Fibroblast of peridontal ligament (primary cell): ENCODE measurements at regions not wholly inside any gene's neighbourhood (a gene's known extent, or its start where the extent isn't known, plus 50 kb on each side); places are given as distances from the start of the nearest gene placed in this dataset.
A peak's percentile ranks its signal among the peaks of the same experiment; 100 is the strongest.

Source experiments
- DNase-seq: peaks from one replicate; pipeline ENCODE4 v3.0.0-alpha.2; 2010; ENCODE audit errors: extremely low read depth

DNA sequence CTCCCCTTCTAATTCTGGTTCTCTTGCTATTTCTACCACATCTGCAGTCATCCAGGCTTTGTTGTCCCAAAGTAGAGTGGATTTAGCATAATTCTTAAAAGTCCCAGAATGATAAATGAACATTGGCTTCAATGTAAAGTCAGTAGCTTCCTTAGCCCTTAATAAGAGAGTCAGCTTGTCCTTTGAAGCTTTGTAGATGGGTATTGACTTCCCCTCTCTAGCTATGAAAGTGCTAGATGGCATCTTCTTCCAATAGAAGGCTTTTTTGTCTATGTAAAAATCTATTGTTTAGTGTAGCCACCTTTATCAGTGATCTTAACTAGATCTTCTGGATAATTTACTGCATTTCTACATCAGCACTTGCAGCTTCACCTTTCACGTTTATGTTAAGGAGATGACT, 181.4 kb upstream of the B3GALT2 start:
- no peak for DNase-seq

DNA sequence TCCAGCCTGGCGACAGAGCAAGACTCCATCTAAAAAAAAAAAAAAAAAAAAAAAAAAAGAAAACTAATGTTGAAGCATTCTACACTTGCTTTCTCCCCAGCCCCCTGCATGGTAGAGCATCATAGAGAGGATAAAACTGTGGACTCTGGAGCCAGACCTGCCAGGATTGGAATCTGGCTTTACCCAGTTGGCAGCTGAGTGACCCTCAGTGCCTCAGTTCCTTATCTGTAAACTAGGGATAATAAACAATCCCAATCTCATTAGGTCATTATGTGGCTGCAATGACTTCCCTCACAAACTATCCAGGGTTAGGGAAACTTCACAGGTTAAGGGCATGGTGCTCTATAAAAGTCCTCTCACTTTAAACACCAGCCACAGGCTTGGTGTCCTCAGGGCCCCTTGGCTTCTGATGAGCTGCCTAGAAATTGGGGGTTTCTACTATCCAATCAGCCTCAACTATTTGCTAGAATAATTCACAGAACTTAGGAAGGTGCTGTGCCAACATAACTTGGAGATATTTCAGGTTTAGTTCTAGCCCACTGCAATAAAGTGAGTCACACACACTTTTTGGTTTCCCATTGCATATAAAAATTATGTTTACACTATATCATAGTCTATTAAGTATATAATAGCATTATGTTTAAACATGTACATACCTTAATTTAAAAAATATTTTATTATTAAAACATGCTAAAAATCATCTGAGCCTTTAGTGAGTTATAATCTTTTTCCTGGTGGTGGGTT, 180.5 kb upstream of the B3GALT2 start:
- DNase-seq: no peak

DNA sequence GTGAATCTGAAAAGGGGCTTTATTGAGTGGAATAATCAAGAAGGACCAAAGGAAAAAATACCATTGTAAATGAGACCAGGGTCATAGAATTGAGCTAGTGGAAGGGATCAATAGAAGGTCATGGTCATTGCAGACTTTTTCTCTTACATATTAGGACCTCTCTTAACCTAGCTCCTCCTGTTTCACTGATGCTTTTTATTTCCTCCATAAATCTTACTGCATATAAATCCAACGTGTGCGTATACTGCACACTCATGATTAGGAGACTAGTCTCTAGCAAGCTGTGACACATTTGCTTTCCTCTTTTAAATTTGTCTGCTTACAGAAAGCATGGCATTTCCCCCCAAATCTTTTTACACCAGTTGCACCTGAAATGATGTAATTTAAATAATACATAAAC, 179.6 kb upstream of the B3GALT2 start:
- no peak for DNase-seq

DNA sequence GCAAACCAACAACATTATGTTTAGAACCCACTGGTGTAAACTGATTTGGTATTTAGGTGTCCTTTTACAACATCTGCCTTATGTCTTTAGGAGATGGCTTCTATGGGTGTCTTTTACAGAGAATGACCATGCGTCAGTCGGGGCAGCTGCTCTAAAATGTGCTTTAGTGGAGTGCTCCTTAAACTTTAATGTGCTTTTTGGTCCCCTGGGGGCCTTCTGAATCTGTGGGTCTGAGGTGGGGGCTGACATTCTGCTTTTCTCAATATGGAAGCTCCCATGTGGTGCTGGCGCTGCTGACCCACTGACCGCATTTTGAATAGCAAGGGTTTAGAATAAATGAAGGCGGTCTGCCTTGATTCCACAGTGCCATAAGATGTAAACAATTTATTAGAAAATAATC, 173.2 kb upstream of the B3GALT2 start:
- no peak for DNase-seq

DNA sequence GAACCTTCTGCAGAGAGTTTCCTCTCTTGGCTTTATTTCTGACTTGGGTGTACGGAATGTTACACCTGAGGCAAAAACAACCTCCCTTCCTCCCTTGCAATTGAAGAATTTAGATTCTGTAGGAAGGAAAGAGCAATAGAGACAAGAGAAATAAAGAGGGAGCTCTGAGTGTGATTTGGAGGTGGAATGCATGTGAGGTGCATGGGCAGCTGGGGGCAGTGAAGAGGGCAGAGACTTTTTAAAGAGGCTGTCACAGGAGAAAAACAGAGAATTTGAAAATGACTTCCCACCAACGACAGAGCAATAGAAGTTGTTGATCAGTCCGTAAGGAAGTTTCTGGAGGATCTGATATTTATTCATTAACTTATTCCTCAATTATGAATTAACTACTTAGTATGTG, 172.0 kb upstream of the B3GALT2 start:
- DNase-seq: no peak

DNA sequence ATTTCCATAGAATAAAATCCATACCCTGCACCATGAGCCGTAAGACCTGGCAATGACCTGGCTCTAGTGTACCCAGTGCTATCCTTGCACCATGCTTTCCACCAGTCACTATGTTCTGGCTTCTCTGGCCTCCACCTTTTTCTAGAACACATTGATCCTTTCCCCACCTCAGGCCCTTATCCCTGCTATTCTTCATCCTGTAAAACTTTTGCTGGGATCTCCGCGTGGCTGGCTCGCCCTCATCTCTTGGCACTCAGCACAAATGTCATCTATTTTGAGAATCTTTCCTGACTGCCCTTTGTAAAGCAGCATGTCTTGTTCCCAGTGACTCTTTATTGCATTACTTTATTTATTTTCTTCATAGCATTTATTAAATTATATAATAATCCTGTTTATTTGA, 169.8 kb upstream of the B3GALT2 start:
- DNase-seq: no peak

DNA sequence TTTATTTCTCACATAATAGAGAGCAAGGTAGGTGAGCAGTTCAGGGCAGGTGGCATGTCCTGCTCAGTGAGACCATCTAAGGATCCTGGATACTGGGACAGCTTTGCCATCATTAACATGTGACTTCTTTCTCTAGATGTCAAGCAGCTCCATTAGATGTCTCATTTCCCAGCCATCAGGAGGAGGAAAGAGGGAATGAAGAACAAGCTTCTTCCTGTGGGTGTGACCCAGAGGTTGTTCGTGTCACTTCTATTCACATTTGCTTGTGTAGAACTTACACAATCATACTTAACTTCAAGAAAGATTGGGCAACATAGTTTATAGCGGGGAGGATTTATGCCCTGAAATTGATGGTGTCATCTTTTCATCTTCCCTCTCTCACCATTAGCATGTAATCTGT, 169.2 kb upstream of the B3GALT2 start:
- no peak for DNase-seq

DNA sequence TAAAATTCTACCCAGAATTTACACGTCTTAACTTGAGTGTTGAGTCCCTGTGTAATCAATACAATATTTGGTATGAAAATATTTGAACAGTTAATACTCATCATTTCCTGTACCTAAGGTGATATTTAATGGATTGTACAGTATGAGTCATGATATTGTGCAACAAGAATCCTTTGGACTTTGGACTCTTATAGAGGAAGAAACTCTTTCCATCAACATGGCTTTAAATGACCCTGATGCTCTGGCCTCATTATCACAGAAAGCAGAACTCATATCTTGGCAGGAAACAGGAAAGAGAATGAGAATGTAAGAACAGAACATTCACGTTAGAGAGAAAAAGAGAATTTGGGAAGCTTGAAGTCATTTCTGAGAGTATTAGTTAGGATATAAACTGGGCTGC, 168.8 kb upstream of the B3GALT2 start:
- no peak for DNase-seq

DNA sequence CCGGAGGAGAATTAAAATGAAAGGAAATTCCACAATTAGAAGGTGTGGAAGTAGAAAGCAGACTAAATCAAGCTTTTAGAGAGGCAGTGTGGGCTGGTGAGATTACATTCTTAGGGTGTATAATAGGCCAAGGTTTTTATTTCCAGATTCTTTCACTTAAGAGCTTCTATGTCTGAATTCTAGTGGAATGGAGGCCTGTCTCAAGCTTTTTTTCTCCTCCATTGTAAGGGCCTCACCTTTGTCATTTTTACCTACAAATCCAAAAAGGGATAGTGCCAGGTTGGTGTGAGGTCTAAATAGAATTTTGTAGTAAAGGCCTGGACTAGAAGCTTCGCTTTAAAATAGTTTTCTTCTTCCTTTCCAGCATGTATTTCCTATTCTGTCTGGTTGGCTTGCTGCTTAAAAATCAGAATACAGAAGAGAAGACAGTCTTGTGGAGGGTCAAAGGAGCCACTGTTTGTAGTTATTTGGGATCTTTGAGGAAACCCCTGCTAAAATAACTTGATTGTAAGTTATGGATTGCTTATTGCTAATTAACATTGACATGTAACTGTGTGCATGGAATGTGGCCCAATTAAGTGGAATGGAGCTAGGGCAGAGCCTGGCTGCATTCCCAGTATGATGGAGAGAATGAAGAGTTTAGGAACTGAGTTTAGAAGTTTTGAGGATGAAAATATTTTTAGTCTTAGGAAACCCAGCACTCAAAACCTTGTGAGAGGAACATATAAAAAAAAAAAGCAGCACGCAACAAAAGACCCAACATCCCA, 162.5 kb upstream of the B3GALT2 start:
- DNase-seq: no peak

DNA sequence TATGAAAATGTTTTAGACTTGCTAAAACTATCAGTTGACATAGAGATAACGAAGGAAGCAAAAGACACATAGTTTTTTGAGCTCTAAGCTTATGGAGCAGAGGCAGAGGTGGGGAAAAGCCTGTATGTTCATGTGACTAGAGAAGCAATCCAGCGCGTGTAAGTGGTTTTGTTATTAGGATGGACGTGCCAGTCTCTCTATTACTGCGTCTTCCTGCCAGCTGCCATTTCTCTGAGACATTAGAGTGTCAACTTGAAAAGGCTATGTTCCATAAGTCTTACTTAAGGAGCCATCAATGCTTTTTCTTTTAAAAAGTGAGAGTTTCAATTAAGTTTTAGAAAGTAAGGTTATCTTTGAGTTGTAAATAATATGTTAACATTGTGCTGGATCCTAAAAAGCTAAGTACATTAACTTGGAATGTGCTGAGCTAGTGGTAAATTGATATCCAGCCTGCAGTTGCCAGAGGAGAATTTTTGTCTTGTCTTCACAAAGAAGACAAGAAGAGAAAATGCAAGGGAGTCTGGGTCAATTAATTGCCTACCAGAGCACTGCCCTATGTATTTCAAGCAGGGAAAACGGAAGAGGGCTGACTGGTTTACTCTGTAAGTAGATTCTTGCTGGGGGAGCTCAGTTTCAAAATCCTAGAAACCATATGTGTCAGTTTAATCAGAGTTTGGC, 161.8 kb upstream of the B3GALT2 start:
- peak; percentile 67 for DNase-seq

DNA sequence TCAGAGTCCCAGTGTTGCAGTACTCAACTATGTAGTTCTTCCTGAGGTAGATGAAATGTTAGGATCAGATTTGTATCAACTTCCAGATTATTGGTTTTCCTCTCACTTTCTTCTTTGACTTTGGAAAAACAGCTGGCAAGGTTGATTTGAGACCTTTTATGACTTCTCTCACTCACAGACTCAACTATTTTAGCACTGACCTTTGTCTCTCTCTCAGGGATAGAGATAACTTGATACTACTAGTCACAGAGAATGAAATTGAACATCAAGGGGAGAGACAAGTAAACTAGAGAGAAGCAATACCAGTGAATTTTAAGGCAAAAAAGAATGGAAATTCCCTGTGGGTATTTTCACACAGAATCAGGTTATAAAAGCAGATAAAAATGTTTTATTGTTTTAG, 159.7 kb upstream of the B3GALT2 start:
- DNase-seq: no peak

DNA sequence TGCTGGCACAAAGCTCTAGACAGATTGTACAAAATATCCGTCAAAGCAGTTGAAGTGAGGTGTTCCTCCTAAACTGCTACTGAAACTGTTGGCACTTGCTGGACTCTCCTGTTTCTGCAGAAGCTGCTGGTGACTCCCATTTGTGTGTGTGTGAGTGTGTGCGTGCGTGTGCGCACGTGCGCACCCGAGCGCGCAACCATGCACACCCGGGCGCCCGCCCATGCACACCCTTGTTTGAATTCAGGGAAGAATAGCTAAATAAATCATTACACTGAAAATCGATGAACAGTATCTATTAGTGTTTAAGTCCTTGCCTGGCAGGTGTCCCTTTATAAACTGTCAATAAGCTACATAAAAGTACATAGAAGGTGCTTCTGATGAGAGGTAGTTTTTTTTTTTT, 156.4 kb upstream of the B3GALT2 start:
- no peak for DNase-seq

DNA sequence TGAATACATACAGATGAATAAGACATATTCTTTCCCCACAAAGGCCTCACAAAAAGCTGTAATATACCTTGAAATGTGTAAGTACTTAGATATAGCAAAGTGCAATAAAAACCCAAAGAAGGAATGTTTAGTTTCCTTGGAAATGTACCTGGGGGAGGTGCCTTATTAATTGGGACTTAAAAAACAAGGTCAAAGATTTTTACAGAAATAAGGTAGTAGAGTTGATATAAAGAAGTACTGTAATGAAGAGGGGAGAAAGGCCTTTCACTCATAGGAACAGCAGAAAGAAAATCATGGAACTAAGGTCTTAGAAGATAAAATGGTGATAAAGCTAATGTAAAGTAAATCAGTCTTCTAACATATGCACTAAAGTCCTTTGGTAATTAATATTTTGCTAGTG, 153.9 kb upstream of the B3GALT2 start:
- DNase-seq: no peak

DNA sequence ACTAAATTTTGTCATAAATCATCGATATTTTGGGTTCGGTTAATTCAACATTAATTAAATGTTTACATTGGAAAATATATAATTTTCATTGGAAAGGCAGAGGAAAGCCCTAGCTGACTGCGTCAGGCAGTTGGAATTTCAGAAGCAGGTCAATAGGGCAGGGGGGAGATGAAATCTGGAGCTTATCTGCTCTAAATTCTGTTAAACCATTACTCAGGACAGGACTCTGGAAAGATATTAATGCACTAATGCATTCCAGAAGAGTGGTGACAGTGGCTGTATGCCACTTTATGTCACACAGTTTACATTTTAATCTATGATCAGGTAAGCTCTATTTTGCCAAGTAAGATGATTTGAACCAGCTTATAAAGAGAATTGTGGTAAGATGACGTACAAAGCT, 153.0 kb upstream of the B3GALT2 start:
- DNase-seq: no peak

DNA sequence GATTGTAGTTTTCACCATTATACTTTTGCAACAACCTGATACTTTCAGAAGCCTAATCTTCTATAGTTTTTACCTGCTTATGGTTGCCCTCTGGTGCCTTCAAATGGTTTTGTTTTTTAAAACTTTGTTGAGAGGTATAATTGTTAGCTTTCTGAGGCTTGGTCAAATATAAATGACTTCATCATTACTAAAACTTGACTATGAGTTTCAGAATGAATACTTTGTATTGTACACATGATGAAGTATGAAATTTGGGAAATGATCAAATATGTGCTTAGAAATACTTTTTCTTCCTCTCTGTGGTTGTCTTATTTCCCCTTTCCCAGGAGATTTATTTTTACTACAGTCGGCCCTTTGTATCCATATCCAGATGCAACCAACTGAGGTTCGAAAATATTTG, 151.8 kb upstream of the B3GALT2 start:
- peak; percentile 68 for DNase-seq

DNA sequence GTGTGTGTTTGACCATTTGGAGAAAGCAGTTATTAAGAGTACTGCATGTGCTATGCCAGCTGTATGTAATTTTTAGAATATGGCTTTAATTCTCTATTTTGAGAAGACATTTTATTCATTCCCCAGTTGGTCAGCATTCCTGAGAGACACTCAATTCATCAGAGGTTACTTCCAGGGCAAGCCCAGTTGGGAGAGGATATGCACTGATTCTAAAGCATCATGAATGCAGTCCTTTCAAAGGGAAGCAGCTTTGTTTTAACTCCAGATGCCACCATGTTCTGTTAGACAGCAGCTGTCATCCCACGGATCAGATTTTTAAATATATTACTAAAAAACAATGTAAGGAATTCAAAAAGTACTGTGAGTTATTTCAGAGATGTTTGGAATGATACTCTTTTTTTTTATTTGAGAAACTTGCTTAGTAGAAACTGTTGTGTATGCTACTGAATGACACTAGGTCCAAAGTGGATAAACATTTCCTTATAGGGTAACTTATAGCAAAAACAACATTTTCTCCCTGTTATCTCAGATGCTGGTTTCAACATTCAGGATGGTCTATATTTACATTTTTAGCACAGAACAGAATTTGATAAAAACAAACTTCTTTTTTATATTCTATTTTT, 149.5 kb upstream of the B3GALT2 start:
- peak; percentile 86 for DNase-seq

DNA sequence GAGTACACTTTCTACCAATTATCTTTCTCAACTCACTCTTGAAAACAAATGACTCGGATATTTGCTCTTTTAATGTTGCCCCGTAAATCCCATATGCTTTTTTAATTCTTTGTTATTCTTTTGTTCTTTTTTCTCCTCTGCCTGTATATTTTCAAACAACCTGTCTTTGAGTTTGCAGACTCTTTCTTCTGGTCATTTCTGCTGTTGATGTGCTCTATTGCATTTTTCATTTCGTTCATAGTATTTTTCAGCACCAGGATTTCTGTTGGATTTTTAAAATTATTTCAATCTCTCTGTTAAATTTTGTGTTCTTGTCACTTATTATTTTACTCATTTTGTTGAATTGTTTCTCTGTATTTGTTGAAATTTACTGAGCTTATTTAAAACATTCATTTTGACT, 146.8 kb upstream of the B3GALT2 start:
- DNase-seq: no peak

DNA sequence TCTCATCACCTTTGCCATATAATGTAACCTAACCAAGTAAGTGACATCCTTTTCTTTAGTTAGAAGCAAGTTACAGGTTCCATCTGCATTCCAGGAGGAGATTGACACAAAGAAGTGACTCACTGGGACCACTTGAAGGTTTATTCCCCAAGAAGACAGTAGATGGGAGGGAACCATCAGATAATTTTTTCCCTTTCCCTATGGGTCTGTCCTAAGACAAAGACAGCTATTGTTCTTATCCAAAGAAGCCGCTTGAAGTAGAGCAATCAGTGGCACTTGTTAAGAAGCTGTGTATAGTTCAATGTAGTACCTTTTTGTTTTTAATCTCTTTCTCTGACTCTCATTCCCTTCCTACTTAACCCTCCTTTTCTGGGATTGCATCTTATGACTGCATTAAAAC, 139.9 kb upstream of the B3GALT2 start:
- DNase-seq: no peak

DNA sequence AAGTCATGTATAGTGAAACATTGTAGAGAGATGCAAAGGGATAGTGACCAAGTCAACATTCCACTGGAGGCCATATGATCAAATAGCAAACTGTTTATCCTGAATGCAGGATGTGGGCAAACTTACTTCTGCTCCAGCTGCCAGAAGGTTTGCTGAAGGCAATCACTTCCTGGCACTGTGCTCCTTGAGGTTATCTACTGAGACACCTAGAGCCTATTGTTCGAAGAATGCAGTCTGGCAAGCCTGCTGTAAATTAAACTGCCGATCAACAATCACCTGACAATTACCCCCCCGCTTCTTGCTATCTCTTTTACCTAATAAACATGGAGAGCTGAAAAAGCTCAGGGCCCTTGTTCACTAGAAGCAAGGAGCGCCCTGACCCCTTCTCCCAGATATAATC, 139.4 kb upstream of the B3GALT2 start:
- DNase-seq: peak; percentile 13

DNA sequence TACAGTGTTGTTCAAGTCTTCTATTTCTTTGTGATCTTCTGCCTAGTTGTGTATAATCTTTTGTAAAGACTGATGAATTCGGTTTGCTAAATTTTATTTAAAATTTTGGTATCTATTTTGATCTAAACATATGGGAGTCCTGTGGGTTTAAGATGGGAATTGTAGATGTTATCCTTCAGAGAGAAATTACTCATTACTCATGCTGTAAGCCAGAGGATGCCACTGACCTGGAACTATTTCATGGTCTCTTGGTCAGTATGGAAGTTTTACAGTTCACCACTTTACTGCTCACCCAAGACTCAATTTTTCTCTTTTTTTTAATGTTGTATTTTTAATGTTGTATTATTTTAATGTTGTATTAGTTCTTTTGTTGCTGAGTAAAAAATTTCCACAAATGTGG, 138.6 kb upstream of the B3GALT2 start:
- DNase-seq: peak; percentile 44

DNA sequence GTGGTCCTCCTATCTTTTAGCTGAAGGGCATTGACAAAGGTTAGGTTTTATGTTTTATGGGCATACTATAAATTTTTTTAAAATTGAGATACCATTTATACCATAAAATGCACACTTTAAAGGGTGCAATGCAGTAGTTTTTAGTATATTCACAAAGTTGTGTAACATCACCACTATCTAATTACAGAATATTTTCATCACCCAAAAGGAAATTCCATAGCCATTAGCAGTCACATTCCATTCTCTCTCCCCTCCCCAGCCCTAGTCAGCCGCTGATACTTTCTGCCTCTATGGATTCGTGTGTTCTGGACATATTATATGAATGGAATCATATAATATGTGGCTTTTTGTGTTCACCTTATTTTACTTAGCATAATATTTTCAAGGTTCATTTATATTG, 135.8 kb upstream of the B3GALT2 start:
- peak; percentile 72 for DNase-seq

DNA sequence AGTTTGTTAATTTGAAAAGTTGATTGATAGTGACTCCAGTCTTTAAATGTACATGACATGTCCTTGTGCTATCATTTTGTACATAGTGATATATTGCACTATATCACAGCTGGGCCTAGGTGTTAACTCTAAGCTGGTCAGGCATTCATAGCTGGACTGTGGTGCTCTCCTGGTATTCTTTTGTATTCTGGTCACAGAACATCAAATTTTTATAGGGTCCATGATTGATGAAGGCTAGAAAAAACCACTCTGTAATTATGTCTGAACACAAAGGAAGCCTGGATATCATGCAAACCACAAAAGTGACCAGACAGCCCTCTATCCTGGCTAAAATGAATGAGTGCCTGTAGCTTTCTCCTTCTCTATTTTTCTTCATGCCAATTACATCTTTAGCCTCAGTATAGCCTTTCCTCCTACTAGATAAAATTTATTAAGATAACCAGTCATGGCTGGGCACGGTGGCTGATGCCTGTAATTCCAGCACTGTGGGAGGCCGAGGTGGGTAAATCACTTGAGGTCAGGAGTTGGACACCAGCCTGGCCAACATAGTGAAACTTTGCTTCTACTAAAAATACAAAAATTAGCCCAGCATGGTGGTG, 134.9 kb upstream of the B3GALT2 start:
- no peak for DNase-seq
